ENCODE measurements at regions not wholly inside any gene's neighbourhood (a gene's known extent, or its start where the extent isn't known, plus 50 kb on each side); places are given as distances from the start of the nearest gene placed in this dataset.

DNA sequence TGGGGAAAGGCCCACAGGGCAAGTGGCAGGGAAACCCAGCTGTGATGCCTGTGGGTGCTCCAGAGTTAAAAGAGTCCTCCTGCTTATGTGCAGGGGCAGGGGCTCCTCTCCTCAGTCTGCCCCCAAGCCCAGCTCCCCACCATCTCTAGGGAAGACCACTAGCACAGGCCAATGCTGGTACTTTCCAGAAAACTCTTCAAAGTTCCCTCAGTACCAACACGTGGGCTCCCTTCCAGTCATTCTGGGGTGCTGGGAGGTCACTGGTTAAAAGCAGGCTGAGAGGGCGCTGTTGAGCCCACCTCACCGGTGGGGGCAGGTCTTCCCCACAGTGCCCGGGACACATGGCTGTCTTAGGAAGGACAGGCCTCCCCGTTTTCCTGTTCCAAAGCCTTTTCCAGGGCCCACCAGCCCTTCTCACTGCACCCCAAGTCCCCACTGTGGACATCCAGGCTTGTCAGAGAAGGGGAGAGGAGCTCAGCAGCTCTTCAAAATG is 154.6 kb downstream of the TRIM29 start:
- TF ChIP-seq, protein P1, sequence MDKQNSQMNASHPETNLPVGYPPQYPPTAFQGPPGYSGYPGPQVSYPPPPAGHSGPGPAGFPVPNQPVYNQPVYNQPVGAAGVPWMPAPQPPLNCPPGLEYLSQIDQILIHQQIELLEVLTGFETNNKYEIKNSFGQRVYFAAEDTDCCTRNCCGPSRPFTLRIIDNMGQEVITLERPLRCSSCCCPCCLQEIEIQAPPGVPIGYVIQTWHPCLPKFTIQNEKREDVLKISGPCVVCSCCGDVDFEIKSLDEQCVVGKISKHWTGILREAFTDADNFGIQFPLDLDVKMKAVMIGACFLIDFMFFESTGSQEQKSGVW (CRISPR knock-in tag; IDR thresholded peaks at IDR 0.05; ENCODE audit: borderline replicate concordance), result no peak
- TF ChIP-seq SNAPC4 (CRISPR knock-in tag; IDR thresholded peaks at IDR 0.05) (no peak), MTERF4 (CRISPR knock-in tag; IDR thresholded peaks at IDR 0.05) (no peak), ZNF512B (CRISPR knock-in tag; IDR thresholded peaks at IDR 0.05; ENCODE audit: borderline replicate concordance) (no peak), ZNF124 (CRISPR knock-in tag; IDR thresholded peaks at IDR 0.05) (no peak), FLYWCH1 (CRISPR knock-in tag; IDR thresholded peaks at IDR 0.05) (no peak), ZNF790 (CRISPR knock-in tag; IDR thresholded peaks at IDR 0.05; ENCODE audit: borderline replicate concordance) (no peak), MAF1 (CRISPR knock-in tag; IDR thresholded peaks at IDR 0.05; ENCODE audit: borderline replicate concordance) (no peak), ELF1 (CRISPR knock-in tag; IDR thresholded peaks at IDR 0.05) (no peak), MIER3 (CRISPR knock-in tag; IDR thresholded peaks at IDR 0.05; ENCODE audit: borderline replicate concordance) (no peak)
- Histone ChIP-seq H3K4me1 (ENCODE audit: insufficient read depth, low read length) (no peaks in the 10 kb centered on the region), H3K4me3 (replicated peaks in 1 of 3; ENCODE audit: insufficient read depth in 1 of 3, low read depth in 2 of 3, low read length in 3 of 3) (no peak overlapping the region), H4K20me1 (ENCODE audit: insufficient read depth, low read length) (no peaks in the 10 kb centered on the region), H3K9me3 (ENCODE audit: low read length) (no peaks in the 10 kb centered on the region), H3K9ac (ENCODE audit: insufficient read depth, low read depth, low read length) (no peak overlapping the region), H3K27me3 (ENCODE audit: control insufficient read depth in 1 of 2, insufficient read depth in 2 of 2, low read length in 2 of 2) (peaks cover 6 to 38% of the 10 kb centered on the region in 2 experiments; a peak in 3 of 5 replicates), H2AFZ (ENCODE audit: low read length) (no peak overlapping the region), H3K79me2 (ENCODE audit: insufficient read depth, low read length) (no peaks in the 10 kb centered on the region), H3K27ac (ENCODE audit: extremely low read length, insufficient read depth, low read length) (no peak overlapping the region), H3K36me3 (replicated peaks in 1 of 2; ENCODE audit: control insufficient read depth in 1 of 2, insufficient read depth in 2 of 2, low read length in 2 of 2) (no peaks in the 10 kb centered on the region), H3K4me2 (ENCODE audit: low read depth, low read length) (no peak overlapping the region)
- POLR2A ChIA-PET, result no interaction called here
- WGBS (ENCODE audit: low lambda C conversion rate), result no CpG with 5 or more reads among the region's 5 CpGs
- CTCF ChIA-PET (ENCODE audit: low intra/inter-chr PET ratio, low total read pairs), result no interaction called here
- DNase-seq (ENCODE audit: low spot score), result no peak
- ATAC-seq, result no peak
- BruUV-seq (replicated peaks), result no TSS peak
- in situ Hi-C loops (cut with HindIII; ENCODE audit: extremely low pct_ligation_motif_present, low pct_unique_long_range_greater_than_20kb), result no loop called here
- intact Hi-C loops (cut with micrococcal nuclease; ENCODE audit: unreplicated experiment), result no loop called here
- no peak for FAIRE-seq

Data from HepG2 (cell line).